ENCODE measurements at regions not wholly inside any gene's neighbourhood (a gene's known extent, or its start where the extent isn't known, plus 50 kb on each side); places are given as distances from the start of the nearest gene placed in this dataset.
"Not testable (repeated sequence)": the region's sequence is repeated elsewhere in the genome, so short reads cannot be mapped to it uniquely, and the experiment has no call there.

DNA sequence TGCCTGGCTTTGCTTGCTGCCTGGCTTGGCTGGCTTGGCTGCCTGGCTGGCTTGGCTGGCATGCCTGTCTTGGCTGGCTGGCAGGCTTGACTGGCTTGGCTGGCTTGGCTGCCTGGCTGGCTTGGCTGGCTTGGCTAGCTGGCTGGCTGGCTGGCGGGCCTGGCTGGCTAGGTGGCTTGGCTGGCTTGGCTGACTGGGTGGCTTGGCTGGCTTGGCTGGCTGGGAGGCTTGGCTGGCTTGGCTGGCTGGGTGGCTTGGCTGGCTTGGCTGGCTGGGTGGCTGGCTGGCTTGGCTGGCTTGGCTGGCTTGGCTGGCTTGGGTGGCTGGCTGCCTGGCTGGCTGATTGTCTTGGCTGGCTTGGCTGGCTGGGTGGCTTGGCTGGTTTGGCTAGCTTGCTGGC, 2826.4 kb downstream of the RPIA start:
- TF ChIP-seq, protein P1, sequence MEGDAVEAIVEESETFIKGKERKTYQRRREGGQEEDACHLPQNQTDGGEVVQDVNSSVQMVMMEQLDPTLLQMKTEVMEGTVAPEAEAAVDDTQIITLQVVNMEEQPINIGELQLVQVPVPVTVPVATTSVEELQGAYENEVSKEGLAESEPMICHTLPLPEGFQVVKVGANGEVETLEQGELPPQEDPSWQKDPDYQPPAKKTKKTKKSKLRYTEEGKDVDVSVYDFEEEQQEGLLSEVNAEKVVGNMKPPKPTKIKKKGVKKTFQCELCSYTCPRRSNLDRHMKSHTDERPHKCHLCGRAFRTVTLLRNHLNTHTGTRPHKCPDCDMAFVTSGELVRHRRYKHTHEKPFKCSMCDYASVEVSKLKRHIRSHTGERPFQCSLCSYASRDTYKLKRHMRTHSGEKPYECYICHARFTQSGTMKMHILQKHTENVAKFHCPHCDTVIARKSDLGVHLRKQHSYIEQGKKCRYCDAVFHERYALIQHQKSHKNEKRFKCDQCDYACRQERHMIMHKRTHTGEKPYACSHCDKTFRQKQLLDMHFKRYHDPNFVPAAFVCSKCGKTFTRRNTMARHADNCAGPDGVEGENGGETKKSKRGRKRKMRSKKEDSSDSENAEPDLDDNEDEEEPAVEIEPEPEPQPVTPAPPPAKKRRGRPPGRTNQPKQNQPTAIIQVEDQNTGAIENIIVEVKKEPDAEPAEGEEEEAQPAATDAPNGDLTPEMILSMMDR (conservative IDR thresholded peaks at IDR 0.05 in 1 of 2, IDR thresholded peaks at IDR 0.05 in 1 of 2; ENCODE audit: extremely low read depth in 1 of 2, insufficient read depth in 1 of 2, low read depth in 1 of 2, low read length in 2 of 2), result not testable (repeated sequence)
- not testable (repeated sequence) for TF ChIP-seq EZH2 (IDR thresholded peaks at IDR 0.05; ENCODE audit: borderline replicate concordance, low read length)

All from mammary epithelial cell (primary cell).